G401.6 (cell line): ENCODE measurements at regions not wholly inside any gene's neighbourhood (a gene's known extent, or its start where the extent isn't known, plus 50 kb on each side); places are given as distances from the start of the nearest gene placed in this dataset.
"Not testable (repeated sequence)": the region's sequence is repeated elsewhere in the genome, so short reads cannot be mapped to it uniquely, and the experiment has no call there.

Experiments used
- FAIRE-seq: peaks from 2 replicates; lab custom pipeline; 2012; peaks lifted over from hg19 to GRCh38; lab: Jason Lieb, UNC

- FAIRE-seq = no peak
Observed at GRCh38 chr7:24434972-24435371, 138.3 kb upstream of the PALS2 start.

- FAIRE-seq = no peak
Observed at GRCh38 chr7:24436131-24436920, 136.9 kb upstream of the PALS2 start.

GRCh38 chr7:24438232-24438631, 135.0 kb upstream of the PALS2 start:
- FAIRE-seq = no peak

DNA sequence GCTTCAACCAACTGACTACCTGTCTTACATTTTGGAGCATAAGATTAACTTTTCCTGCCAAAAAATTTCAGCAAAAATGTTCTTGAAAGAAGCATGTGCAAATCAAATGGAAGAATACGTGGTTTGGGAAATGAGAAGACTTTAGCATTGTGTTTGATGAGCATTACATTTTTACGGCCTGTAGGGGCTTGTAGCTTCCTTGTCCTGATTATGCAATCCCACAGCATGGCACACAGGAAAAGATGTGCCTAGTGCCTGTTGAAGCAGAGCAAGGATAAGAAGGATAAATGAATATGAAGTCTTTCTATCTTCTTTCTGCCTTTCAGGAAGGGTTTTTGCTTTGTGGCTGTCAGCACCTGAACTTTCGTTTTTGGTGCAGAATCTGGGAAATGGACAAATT, 134.1 kb upstream of the PALS2 start:
- not testable (repeated sequence) for FAIRE-seq

DNA sequence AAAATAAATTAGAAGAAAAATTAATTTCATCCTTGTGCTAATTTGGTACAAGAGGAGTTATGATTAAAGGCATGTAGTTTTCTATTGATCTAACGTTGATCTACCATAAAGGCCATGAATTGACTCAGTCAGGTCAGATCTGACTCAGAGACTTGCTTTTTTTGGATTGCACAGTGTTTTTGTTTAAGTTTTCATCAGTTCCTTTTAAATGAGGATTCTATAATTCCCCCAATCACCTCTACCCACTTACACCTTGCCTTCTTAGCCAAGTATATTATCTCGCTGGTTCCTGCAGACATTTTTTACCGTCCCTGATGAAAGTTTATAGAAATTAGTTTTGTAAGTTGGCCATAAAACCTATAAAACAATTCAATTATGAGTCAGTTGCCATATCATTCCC, 132.4 kb upstream of the PALS2 start:
- FAIRE-seq = no peak

GRCh38 chr7:24441314-24442027, 131.8 kb upstream of the PALS2 start:
- no peak for FAIRE-seq

- FAIRE-seq = no peak
Observed at GRCh38 chr7:24442170-24442777, 131.0 kb upstream of the PALS2 start.

GRCh38 chr7:24444666-24445440, 128.4 kb upstream of the PALS2 start:
- no peak for FAIRE-seq

GRCh38 chr7:24448038-24448437, 125.2 kb upstream of the PALS2 start:
- no peak for FAIRE-seq

- FAIRE-seq = not testable (repeated sequence)
Observed at GRCh38 chr7:24449416-24449815, 123.8 kb upstream of the PALS2 start.

- FAIRE-seq = no peak
Observed at GRCh38 chr7:24455813-24456525, 117.3 kb upstream of the PALS2 start.

GRCh38 chr7:24456526-24457218, 116.6 kb upstream of the PALS2 start:
- no peak for FAIRE-seq

DNA sequence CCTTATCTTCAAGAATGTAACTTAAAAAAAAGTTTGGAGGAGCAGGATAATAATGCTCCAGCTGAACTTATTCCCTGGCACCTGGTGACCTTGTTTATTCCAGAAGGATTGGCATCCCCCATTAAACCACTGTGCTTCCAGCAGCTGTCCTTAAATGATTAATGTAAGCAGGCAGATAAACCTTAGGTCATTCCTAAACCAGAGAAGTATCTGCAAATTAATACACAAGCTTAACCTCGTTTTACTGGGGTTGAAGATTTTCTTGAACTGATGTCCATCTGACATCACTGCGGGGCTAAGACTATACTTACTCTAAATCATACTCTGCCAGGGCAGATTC, 116.1 kb upstream of the PALS2 start:
- no peak for FAIRE-seq

DNA sequence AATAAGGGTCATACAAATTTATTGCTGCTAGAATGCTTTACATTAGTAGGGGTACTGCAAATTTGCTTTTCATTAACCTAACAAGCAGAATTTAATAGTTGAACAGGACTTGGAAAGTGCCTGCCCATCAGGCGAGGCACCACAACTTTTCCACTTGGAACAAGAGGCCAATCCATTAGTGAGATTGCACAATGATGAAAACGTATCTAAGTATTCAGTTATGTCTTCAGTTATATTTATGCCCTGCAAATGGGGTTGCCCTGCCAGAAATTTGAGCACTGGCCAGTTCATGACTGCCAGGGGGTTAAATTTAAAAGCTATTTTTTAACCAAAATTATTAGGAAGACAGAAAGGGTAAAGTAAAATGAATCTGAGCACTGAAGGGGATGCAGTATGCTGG, 111.1 kb upstream of the PALS2 start:
- FAIRE-seq = no peak

- no peak for FAIRE-seq
Observed at GRCh38 chr7:24462984-24463383, 110.3 kb upstream of the PALS2 start.

- no peak for FAIRE-seq
Observed at GRCh38 chr7:24463474-24463873, 109.8 kb upstream of the PALS2 start.

DNA sequence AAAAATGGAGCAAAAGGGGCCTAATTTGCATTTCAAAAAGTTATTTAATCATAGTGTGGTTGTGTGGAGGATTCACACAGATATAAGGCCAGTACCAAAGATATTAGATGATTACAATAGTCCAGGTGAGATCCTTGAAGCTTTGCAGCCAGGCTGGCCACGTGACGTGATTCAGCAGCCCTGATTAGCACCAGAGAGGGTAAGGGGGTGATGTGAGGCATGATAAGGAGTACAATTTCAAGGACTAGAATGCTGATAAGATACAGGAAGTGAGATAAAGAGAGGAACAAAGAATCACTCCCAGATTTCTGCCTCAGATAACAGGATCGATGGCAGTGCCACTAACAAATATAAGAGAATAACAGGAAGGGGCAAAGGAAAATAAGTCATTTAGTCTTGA, 108.4 kb upstream of the PALS2 start:
- FAIRE-seq = no peak

- FAIRE-seq = no peak
Observed at GRCh38 chr7:24466168-24466768, 107.0 kb upstream of the PALS2 start.

GRCh38 chr7:24469118-24469517, 104.1 kb upstream of the PALS2 start:
- FAIRE-seq = no peak

GRCh38 chr7:24472093-24472492, 101.2 kb upstream of the PALS2 start:
- no peak for FAIRE-seq
